Progenitor cell of endocrine pancreas (in vitro differentiated cells): ENCODE measurements at regions not wholly inside any gene's neighbourhood (a gene's known extent, or its start where the extent isn't known, plus 50 kb on each side); places are given as distances from the start of the nearest gene placed in this dataset.

Experiments
- DNase-seq: peaks from one replicate; pipeline ENCODE4 v3.0.0; 2021; ENCODE audit warnings: low spot score; ENCODE audit not compliant: unreplicated experiment
- H3K27ac Mint-ChIP-seq: 2 replicates; pipeline ENCODE4 v1.8.0; 2021; ENCODE audit warnings: mild to moderate bottlenecking, moderate library complexity, mixed read lengths
- H3K27me3 Mint-ChIP-seq: 2 replicates; pipeline ENCODE4 v1.8.0; 2021; ENCODE audit warnings: mixed read lengths
- H3K36me3 Mint-ChIP-seq: 2 replicates; pipeline ENCODE4 v1.8.0; 2022; ENCODE audit warnings: mixed read lengths; ENCODE audit not compliant: insufficient read depth
- H3K4me1 Mint-ChIP-seq: 2 replicates; pipeline ENCODE4 v1.8.0; 2021; ENCODE audit warnings: low read depth, mixed read lengths
- H3K4me3 Mint-ChIP-seq: 2 replicates; pipeline ENCODE4 v1.8.0; 2021; ENCODE audit warnings: low read depth, mild to moderate bottlenecking, moderate library complexity, mixed read lengths
- H3K9me3 Mint-ChIP-seq: 2 replicates; pipeline ENCODE4 v1.8.0; 2021; ENCODE audit warnings: low read depth, mixed read lengths
- TF ChIP-seq, protein P1 (sequence below): fragments of 200-600 bp; sonication (generic); IDR thresholded peaks from one replicate; pipeline ENCODE4 v1.5.0; 2021; ENCODE audit warnings: antibody characterized with exemption, mild to moderate bottlenecking; ENCODE audit not compliant: unreplicated experiment

DNA sequence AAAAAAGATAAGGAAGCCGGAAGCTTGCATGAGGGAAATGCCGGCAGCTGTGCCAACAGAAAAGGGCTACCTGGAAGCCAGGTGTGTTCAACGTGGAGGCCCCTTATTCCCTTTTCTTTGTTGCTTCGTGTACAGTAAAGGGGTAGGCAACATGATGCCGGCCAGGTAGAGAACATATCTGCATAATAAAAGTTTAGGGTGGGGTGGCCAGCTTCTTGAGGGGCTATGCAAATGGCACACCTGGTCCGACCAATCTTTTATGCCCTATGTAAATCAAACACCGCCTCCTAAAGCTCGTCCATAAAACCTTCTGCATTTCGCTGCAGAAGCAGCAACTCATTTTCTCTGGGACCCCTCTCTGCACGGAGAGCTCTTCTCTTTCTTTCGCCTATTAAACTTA lies 911.6 kb downstream of the KCNJ2 start:
- no peaks in the 10 kb centered on the region for H3K36me3 Mint-ChIP-seq
- DNase-seq = no peak
- H3K9me3 Mint-ChIP-seq = peaks cover 5% of the 10 kb centered on the region
- H3K27me3 Mint-ChIP-seq = peaks cover 3% of the 10 kb centered on the region
- H3K4me1 Mint-ChIP-seq = no peaks in the 10 kb centered on the region
- TF ChIP-seq, protein P1, sequence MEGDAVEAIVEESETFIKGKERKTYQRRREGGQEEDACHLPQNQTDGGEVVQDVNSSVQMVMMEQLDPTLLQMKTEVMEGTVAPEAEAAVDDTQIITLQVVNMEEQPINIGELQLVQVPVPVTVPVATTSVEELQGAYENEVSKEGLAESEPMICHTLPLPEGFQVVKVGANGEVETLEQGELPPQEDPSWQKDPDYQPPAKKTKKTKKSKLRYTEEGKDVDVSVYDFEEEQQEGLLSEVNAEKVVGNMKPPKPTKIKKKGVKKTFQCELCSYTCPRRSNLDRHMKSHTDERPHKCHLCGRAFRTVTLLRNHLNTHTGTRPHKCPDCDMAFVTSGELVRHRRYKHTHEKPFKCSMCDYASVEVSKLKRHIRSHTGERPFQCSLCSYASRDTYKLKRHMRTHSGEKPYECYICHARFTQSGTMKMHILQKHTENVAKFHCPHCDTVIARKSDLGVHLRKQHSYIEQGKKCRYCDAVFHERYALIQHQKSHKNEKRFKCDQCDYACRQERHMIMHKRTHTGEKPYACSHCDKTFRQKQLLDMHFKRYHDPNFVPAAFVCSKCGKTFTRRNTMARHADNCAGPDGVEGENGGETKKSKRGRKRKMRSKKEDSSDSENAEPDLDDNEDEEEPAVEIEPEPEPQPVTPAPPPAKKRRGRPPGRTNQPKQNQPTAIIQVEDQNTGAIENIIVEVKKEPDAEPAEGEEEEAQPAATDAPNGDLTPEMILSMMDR = no peak
- H3K27ac Mint-ChIP-seq = no peak overlapping the region
- no peak overlapping the region for H3K4me3 Mint-ChIP-seq

DNA sequence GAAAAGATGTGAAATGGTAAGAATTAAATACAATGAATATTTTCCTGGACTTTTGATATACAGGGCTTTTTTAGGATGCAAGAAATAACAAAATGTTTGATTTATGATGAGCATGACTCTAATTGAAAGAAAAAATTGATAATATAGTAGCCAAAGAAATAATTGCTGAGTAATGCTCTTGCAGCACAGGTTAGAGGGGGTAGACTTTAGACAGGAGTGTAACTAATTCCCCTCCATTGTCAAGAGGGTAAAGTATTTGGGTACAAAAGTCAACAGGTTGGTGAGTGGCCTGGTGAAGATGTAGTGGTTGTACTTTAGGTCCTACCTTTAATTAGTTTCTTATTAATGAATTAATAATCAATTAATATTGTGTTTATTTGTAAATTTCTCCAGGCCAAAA lies 912.3 kb downstream of the KCNJ2 start:
- DNase-seq = no peak
- TF ChIP-seq, protein P1 = no peak
- H3K36me3 Mint-ChIP-seq = no peaks in the 10 kb centered on the region
- no peak overlapping the region for H3K4me3 Mint-ChIP-seq
- peaks cover 3% of the 10 kb centered on the region for H3K27me3 Mint-ChIP-seq
- H3K4me1 Mint-ChIP-seq = no peaks in the 10 kb centered on the region
- no peak overlapping the region for H3K27ac Mint-ChIP-seq
- peaks cover 5% of the 10 kb centered on the region for H3K9me3 Mint-ChIP-seq

DNA sequence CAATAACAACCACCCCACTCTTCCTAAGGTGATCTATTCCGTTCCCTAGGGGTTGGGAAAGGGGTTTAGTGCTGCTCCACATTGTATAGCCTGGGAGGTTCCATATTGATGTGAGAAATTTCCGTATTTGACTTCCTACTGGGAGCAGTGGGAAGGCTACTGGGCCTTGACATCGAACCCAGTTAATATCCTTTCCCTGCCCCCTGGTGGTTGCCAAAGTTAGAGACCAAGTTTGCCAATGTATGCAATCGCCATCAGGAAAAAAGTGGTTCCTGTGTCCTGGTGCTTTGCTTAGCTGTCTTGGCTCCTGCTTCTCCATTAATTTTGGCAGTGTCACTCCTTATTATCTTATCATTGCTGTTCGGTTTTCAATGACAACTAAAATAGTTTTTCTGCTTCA lies 914.9 kb downstream of the KCNJ2 start:
- Mint-ChIP-seq H3K9me3 (peaks cover 5% of the 10 kb centered on the region), H3K36me3 (no peaks in the 10 kb centered on the region), H3K27ac (no peak overlapping the region), H3K4me3 (no peak overlapping the region), H3K4me1 (no peaks in the 10 kb centered on the region), H3K27me3 (no peaks in the 10 kb centered on the region)
- no peak for DNase-seq
- TF ChIP-seq, protein P1 = peak; percentile 51

DNA sequence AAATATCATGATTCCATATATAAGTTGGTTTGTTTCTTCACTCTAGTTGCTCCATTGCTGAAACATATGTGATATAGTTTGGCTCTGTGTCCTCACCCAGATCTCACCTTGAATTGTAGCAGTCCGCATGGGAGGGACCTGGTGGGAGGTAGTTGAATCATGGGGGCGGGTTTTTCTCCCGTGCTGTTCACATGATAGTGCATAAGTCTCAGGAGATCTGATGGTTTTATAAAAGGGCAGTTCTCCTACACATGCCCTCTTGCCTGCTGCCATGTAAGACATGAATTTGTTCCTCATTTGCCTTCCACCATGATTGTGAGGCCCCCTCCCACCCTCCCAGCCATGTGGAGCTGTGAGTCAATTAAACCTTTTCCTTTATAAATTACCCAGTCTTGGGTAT lies 915.5 kb downstream of the KCNJ2 start:
- no peaks in the 10 kb centered on the region for H3K27me3 Mint-ChIP-seq
- H3K4me1 Mint-ChIP-seq = no peaks in the 10 kb centered on the region
- TF ChIP-seq, protein P1 = no peak
- no peak overlapping the region for H3K4me3 Mint-ChIP-seq
- H3K36me3 Mint-ChIP-seq = no peaks in the 10 kb centered on the region
- no peak overlapping the region for H3K27ac Mint-ChIP-seq
- H3K9me3 Mint-ChIP-seq = peaks cover 5% of the 10 kb centered on the region
- DNase-seq = no peak

DNA sequence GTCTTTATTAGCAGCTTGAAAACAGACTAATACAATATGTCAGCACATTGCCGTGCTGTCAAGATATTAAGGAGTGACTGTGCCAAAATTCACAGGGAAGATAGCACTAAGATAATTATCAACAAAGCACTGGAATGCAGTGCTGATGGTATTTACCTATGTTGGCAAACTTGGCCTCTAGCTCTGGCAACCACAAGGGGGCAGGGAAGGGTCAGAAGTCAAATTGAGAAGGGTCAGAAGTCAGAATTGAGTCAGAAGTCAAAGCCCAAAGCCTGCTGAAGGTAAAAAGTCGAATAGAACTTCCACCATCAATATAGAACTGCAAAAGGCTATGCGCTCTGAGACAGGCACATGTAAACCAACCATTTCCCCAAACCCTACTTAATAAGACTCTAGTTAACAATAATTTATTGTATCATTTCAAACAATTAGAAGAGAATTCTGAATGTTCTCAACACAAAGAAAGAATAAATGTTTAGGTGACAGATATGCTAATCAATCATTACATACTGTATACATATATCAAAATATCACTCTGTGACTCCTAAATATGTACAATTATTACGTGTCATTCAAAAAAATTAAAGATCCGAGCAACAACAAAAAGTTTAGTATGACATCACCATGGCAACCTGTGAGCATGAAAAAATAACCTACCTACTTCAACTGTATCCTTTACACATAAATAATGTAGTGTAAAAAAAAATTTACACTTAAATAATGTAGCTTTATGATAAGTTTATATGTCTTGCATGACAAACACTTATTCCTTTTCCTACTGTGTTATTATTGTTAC lies 916.1 kb downstream of the KCNJ2 start:
- no peaks in the 10 kb centered on the region for H3K27me3 Mint-ChIP-seq
- H3K36me3 Mint-ChIP-seq = no peaks in the 10 kb centered on the region
- TF ChIP-seq, protein P1 = peak; percentile 66
- no peak overlapping the region for H3K4me3 Mint-ChIP-seq
- no peak overlapping the region for H3K27ac Mint-ChIP-seq
- no peaks in the 10 kb centered on the region for H3K4me1 Mint-ChIP-seq
- peaks cover 2% of the 10 kb centered on the region for H3K9me3 Mint-ChIP-seq
- peak; percentile 24 for DNase-seq
